Endothelial cell (in vitro differentiated cells): ENCODE measurements at regions not wholly inside any gene's neighbourhood (a gene's known extent, or its start where the extent isn't known, plus 50 kb on each side); places are given as distances from the start of the nearest gene placed in this dataset.

Experiments used
- DNase-seq: peaks from one replicate; pipeline ENCODE4 v3.0.0; 2021; ENCODE audit warnings: low spot score
- H3K27ac Mint-ChIP-seq: one replicate; pipeline ENCODE4 v1.8.0; 2021; ENCODE audit warnings: mixed read lengths, inconsistent platforms; ENCODE audit not compliant: unreplicated experiment
- H3K27me3 Mint-ChIP-seq: one replicate; pipeline ENCODE4 v1.8.0; 2021; ENCODE audit warnings: mild to moderate bottlenecking, moderate library complexity, mixed read lengths, inconsistent platforms; ENCODE audit not compliant: unreplicated experiment
- H3K36me3 Mint-ChIP-seq: one replicate; pipeline ENCODE4 v1.8.0; 2021; ENCODE audit warnings: mild to moderate bottlenecking, low read depth, mixed read lengths, inconsistent platforms; ENCODE audit not compliant: unreplicated experiment
- H3K4me1 Mint-ChIP-seq: one replicate; pipeline ENCODE4 v1.8.0; 2021; ENCODE audit warnings: mild to moderate bottlenecking, mixed read lengths, inconsistent platforms; ENCODE audit not compliant: unreplicated experiment
- H3K4me3 Mint-ChIP-seq: one replicate; pipeline ENCODE4 v1.8.0; 2021; ENCODE audit warnings: mild to moderate bottlenecking, mixed read lengths, inconsistent platforms; ENCODE audit not compliant: unreplicated experiment
- H3K9me3 Mint-ChIP-seq: one replicate; pipeline ENCODE4 v1.8.0; 2021; ENCODE audit warnings: mixed read lengths, inconsistent platforms; ENCODE audit not compliant: unreplicated experiment
- TF ChIP-seq, protein P1 (sequence below): fragments of 200-600 bp; sonication (generic); IDR thresholded peaks from one replicate; pipeline ENCODE4 v1.5.0; 2021; ENCODE audit warnings: antibody characterized with exemption; ENCODE audit not compliant: unreplicated experiment

DNA sequence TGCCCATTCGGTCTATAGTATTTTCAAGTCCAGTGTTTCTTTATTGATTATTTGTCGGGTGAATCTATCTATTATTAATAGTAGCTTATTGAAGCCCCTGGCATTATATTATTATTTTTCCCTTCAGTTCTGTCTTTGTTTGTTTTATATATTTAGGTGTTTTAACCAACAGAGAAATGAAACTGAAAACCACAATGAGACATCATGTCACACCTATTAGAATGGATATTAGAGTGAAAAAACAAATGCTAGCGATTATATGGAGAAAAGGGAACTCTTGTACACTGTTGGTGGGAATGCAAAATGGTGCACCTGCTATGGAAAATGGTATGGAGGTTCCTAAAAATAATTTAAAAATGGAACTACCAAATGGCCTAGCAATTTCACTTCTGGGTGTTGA is 272.5 kb downstream of the ADAM29 start:
- H3K4me3 Mint-ChIP-seq, result no peak overlapping the region
- no peaks in the 10 kb centered on the region for H3K27me3 Mint-ChIP-seq
- H3K9me3 Mint-ChIP-seq, result no peaks in the 10 kb centered on the region
- no peak for DNase-seq
- no peak overlapping the region for H3K27ac Mint-ChIP-seq
- no peaks in the 10 kb centered on the region for H3K4me1 Mint-ChIP-seq
- TF ChIP-seq, protein P1, sequence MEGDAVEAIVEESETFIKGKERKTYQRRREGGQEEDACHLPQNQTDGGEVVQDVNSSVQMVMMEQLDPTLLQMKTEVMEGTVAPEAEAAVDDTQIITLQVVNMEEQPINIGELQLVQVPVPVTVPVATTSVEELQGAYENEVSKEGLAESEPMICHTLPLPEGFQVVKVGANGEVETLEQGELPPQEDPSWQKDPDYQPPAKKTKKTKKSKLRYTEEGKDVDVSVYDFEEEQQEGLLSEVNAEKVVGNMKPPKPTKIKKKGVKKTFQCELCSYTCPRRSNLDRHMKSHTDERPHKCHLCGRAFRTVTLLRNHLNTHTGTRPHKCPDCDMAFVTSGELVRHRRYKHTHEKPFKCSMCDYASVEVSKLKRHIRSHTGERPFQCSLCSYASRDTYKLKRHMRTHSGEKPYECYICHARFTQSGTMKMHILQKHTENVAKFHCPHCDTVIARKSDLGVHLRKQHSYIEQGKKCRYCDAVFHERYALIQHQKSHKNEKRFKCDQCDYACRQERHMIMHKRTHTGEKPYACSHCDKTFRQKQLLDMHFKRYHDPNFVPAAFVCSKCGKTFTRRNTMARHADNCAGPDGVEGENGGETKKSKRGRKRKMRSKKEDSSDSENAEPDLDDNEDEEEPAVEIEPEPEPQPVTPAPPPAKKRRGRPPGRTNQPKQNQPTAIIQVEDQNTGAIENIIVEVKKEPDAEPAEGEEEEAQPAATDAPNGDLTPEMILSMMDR, result no peak
- H3K36me3 Mint-ChIP-seq, result no peaks in the 10 kb centered on the region

DNA sequence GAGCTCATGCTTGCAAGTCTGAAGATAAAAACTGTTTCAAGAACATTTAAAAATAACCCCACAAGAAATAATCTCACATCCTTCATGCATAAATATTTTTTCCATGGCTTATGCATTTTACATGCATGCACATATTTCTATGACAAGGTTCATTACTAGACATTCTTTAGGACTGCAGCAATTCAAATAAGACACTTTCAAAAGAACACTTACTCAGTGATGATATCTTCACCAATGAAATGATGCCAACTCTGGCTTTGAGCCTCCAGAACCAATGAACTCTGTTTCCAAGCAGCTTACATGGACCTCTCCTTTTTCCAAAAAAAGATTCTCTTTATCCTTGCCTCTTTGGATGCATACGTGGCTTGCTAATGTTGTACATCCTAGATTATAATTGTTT is 279.9 kb downstream of the ADAM29 start:
- TF ChIP-seq, protein P1, result no peak
- no peaks in the 10 kb centered on the region for H3K36me3 Mint-ChIP-seq
- no peaks in the 10 kb centered on the region for H3K4me1 Mint-ChIP-seq
- H3K9me3 Mint-ChIP-seq, result no peaks in the 10 kb centered on the region
- no peak for DNase-seq
- H3K4me3 Mint-ChIP-seq, result no peak overlapping the region
- peaks cover 2% of the 10 kb centered on the region for H3K27me3 Mint-ChIP-seq
- H3K27ac Mint-ChIP-seq, result no peak overlapping the region

DNA sequence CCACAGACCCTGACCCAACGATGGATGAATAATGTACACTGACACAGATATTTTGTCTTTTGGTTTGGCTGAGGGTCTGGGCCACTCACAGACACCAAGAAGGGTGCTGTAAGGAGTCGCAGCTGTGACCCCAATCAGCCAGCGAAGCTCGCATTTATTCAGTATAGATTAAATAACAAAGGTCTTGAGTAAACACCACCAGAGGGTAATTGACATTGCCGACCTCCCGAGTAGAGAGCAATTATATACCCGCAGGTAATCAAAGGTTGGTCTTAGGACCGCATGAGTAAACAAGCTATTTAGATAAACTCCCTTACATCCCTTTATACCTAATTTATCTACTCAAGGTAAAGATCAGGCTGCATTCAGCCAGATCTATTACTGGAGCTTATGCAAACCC is 297.1 kb downstream of the ADAM29 start:
- H3K9me3 Mint-ChIP-seq, result peaks cover 3% of the 10 kb centered on the region
- no peaks in the 10 kb centered on the region for H3K27me3 Mint-ChIP-seq
- peaks cover 10% of the 10 kb centered on the region for H3K36me3 Mint-ChIP-seq
- no peak overlapping the region for H3K27ac Mint-ChIP-seq
- no peak for DNase-seq
- TF ChIP-seq, protein P1, result no peak
- H3K4me3 Mint-ChIP-seq, result no peak overlapping the region
- no peaks in the 10 kb centered on the region for H3K4me1 Mint-ChIP-seq

DNA sequence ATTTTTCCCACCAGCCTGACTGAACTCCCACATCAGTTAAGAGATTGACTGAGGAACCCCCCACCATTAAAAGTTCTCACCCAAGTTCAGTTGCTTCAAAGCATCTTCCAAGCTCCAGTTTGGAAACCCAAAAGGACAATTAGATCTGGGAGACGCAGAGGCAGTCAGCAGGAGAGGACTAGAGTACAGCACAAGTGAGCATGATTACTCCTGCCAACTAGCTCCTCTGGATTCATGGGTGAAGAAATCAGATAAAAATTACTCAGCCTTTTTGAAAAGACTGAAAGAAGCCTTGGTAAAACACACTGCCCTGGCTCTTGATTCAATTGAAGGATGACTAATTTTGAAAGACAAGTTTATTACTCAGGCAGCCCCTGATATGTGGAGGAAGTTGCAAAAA is 297.5 kb downstream of the ADAM29 start:
- H3K27ac Mint-ChIP-seq, result no peak overlapping the region
- peaks cover 10% of the 10 kb centered on the region for H3K36me3 Mint-ChIP-seq
- peaks cover 3% of the 10 kb centered on the region for H3K9me3 Mint-ChIP-seq
- H3K27me3 Mint-ChIP-seq, result no peaks in the 10 kb centered on the region
- TF ChIP-seq, protein P1, result no peak
- no peak overlapping the region for H3K4me3 Mint-ChIP-seq
- no peaks in the 10 kb centered on the region for H3K4me1 Mint-ChIP-seq
- no peak for DNase-seq

DNA sequence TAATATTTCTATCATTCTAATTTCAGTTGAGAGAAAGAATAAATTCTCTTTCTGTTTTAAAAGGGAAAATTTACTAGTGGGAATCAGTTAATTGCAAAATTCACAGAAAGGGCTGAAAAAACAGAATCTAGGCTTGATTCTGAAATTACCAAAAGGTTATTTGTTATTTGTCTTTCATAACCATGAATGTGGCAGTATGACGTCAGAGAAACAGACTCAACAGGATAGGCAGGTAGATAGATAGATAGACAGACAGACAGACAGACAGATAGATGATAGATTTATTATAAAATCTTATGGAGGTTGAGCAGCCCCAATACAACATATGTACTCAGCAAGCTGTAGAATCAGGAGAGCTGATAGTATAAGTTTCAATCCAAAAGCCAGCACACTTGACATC is 311.0 kb downstream of the ADAM29 start:
- Mint-ChIP-seq H3K27ac (no peak overlapping the region), H3K27me3 (no peaks in the 10 kb centered on the region), H3K4me1 (no peaks in the 10 kb centered on the region), H3K36me3 (no peaks in the 10 kb centered on the region), H3K9me3 (no peaks in the 10 kb centered on the region), H3K4me3 (no peak overlapping the region)
- DNase-seq, result no peak
- TF ChIP-seq, protein P1, result no peak
